ENCODE measurements at regions not wholly inside any gene's neighbourhood (a gene's known extent, or its start where the extent isn't known, plus 50 kb on each side); places are given as distances from the start of the nearest gene placed in this dataset.

DNA sequence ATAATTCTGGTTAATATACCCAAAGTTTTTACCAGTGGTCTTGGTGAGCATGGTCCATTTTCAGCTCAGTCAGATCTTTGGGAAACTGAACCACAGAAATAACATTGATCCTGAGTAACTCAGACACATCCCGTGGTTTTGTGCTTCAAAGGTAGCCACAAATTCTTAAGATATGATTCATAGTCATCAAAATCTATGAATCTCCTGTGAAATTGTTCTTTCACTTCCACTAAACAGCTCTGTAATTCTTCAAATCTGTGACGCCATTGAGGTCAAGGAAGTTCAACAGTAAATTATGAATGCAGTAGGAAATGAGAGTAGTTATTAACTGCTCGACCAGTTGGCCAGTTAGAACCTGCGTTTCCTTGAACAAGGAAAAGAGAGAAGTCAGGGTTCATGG is 147.3 kb downstream of the IRS1 start:
- DNase-seq, result no peak

DNA sequence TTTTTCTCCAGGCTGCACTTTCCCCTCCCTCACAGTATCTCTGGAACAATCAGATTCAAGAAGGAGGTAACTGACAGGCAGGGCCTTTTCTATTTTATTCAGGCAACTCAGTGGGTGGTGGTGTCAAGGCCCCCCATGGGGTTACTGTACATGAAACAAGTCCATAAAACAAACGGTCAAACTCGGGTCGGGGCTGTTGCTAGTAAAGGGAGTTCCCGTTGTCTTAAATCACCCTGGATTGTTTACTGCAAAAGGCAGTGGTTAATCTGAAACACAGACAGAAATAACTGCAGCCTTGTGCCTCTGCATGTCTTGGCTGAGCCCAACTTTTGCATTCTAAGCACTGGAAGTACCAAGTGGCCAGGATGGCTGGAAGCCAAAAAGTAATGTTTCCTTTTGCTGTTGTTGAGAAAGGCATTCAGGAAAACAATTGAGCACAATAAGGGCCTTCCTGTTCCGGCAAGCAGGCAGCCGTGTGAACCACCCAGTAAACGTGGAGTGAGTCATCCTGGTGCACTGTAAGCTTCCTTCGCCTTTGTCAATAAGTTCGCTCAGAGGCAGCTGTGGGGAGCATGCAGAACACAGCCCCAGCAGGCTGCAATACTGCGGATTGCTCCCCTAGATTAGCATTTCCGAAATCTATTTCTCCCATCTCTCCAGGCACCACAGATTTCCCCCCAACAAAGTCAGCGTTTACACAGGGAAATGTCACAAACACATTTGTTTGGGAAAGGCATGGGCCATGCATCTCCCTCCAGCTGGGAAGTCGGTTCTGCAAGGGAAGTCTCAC is 149.6 kb downstream of the IRS1 start:
- DNase-seq, result peak; percentile 4

DNA sequence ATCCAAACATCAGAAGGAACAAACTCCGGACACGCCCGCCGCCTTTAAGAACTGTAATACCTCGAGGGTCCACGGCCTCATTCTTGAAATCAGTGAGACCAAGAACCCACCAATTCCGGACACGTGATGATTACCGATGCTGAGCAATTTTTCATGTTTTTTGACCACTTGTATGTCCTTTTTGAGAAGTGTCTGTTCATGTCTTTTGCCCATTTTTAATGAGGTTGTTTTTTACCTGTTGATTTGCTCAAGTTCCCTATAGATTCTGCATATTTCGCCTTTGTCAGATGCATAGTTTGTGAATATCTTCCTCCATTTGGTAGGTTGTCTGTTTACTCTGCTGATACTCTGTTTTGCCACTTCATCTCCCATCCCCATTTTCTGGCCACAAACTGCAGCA is 150.4 kb downstream of the IRS1 start:
- no peak for DNase-seq

DNA sequence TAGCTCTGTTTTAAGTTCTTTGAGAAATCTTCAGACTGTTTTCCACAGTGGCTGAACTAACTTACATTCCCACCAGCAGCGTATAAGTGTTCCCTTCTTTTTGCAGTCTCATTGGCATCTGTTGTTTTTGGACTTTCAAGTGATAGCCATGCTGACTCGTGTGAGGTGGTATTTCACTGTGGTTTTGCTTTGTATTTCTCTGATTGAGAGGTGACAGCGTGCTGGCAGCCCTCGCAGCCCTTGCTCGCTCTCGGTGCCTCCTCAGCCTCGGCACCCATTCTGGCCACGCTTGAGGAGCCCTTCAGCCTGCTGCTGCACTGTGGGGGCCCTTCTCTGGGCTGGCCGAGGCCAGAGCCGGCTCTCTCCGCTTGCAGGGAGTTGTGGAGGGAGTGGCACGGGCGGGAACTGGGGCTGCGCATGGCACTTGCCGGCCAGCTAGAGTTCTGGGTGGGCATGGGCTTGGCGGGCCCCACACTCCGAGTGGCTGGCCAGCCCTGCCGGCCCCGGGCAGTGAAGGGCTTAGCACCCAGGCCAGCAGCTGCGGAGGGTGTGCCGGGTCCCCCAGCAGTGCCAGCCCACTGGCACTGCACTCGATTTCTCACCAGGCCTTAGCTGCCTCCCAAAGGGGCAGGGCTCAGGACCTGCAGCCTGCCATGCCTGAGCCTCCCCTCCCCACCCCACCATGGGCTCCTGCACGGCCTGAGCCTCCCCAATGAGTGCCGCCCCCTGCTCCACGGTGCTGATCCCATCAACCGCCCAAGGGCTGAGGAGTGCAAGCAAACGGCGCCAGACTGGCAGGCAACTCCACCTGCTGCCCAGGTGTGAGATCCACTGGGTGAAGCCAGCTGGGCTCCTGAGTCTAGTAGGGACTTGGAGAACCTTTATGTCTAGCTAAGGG is 151.8 kb downstream of the IRS1 start:
- DNase-seq, result no peak

- DNase-seq, result no peak
These were observed 155.2 kb downstream of the IRS1 start for GRCh38 chr2:226644399-226644865.

DNA sequence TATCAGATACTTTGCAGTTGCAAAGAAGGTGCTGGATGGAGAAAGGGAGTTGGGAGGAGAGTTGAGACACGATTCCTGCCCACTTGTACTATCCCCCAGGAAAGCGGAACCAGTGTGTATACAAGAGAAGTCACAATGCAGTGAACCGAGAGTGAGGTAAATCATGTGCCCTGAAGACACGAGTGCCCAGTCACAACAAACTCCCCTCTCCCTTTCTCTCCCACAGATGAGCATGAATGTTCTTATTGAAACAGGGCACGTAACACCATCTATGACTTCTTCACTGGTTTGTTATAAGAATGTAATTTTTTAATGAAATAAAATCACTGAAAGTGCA is 155.7 kb downstream of the IRS1 start:
- DNase-seq, result no peak

- no peak for DNase-seq
These were observed 156.3 kb downstream of the IRS1 start for GRCh38 chr2:226643030-226643945.

- DNase-seq, result no peak
These were observed 158.6 kb downstream of the IRS1 start for GRCh38 chr2:226641008-226641407.

DNA sequence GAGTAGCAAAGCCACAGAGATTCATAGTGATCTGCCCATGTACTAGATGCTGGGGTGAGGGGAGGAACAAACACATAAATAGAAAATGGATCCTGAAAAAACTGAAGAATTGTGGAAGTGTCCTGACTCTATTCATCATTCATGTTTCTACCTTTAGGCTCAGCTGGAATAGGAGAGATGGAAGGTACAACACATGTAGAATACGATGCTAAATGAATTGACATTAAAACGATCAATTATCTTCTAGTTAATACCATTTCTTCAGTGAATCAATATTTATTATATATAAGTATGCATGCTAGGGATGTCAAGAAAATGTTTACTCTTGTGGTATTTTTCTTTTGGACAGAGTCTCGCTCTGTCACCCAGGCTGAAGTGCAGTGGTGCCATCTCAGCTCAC is 159.1 kb downstream of the IRS1 start:
- DNase-seq, result no peak

GRCh38 chr2:226639550-226639949 is 160.1 kb downstream of the IRS1 start:
- DNase-seq, result no peak

DNA sequence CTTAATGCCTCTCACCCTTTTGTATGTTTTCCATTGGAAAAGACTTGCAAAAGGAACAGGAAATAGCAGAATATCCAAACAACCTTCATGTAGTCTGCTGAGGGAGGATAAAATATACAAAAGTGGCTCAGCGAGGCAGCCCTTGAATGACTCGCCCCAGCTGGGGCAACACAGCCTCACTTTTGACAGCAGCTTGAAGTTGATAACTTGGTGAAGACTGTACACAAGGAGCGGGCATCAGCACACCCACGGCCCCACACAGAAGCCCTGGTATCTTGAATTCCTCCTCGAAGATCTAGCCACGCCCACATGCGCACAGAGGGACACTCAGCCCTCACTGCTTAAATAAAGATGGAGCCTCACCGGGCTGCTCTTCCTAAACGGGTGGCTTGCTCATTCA is 161.0 kb downstream of the IRS1 start:
- no peak for DNase-seq

DNA sequence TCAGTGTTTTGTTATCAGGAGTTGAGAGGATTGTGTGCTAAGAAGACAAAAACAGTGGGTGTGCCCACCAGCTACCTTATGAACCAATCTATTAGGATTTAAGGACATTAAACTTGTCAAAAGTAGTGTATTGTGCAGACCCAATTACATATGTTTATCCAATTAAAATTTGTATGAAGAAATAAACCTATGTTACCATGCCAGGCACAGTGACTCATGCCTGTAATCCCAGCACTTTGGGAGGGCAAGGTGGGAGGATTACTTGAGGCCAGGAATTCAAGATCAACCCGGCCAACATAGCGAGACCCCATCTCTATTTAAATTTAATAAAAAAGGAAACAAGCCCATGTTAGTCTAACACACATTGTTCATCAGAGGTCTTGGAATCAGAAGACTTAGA is 162.2 kb downstream of the IRS1 start:
- DNase-seq, result no peak

DNA sequence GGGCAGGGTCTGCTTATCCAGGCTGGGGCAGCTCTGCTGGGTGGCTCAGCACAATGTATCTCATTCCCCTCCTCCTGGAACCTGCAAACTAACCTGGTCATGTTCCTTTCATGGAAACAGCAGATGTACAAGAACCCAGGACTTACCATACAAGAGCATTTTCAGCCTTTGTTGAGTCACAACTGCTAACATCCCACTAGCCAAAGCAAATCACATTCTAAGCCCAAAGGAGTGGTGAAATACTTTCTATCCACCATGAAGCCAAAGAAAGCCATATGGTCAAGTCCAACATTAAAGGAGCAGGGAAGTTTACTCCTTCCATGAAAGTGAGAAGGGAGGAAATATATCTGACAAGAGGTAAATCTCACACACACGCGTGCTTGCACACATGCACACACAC is 163.0 kb downstream of the IRS1 start:
- DNase-seq, result no peak

DNA sequence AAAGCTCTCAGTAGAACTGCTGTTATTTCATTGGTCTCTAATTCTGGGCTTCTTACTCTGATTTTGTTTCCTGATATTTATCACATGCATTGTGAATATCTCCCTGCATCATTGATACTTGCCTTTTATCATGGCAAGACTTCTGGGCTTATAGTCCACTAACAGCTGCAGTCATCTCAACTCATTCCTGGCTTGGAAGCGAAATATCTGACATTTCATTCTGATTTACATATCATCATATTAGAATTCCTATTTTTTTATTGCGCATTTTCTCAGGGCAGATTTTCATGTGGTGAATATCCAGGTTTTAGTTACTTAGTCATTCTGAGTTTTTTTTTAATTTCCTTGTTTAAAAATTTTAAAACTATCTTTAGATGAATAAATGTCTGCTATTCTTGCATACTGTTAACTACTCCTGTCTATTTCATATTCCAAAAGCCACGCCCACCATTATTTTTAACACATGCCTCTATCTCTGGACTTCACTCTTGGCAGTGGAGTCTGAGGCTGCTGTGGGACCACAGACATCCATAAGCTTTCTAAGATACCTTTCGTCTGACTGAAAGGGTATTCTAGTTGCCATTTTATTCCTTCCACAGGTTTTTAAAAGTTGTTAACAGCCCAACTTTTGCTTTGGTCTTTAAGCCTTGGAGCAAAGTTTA is 164.5 kb downstream of the IRS1 start:
- DNase-seq, result no peak

DNA sequence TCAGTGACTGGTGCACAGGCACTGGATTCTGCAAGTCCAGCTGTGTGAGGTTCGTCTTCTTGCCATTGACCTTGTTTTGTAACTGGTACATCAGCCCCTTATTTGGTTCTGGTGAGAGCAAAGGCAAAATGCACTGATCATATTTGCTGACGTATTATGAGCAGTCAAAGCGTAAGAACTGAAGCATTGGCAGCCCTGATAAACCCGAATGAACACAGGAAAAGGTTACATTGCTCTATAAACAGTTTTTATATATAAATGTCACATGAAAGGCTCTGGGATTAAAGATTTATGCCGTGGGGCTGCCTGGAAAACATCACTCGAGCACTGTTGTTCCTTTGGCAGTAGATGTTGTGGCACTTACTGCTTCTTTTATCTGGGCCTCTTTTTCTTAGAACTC is 167.9 kb downstream of the IRS1 start:
- DNase-seq, result no peak

DNA sequence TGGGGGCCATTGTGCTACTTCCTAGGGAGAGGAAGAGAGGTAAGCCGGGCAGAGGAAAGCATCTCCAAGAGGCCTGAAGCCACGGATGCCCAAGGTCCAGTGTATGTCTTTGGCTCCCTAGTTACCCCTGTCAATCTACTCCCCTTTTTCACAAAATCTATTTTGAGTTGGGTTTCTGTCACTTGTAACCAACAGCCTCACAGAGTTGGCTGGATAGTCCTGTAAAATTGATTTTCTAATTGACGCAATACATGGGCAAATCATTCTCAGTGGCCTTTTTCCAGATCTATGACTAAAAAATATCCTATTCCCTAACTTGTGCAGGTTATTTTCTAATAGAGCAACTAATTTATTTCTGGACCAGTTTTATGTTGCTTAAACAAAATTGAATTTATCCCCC is 168.4 kb downstream of the IRS1 start:
- no peak for DNase-seq

DNA sequence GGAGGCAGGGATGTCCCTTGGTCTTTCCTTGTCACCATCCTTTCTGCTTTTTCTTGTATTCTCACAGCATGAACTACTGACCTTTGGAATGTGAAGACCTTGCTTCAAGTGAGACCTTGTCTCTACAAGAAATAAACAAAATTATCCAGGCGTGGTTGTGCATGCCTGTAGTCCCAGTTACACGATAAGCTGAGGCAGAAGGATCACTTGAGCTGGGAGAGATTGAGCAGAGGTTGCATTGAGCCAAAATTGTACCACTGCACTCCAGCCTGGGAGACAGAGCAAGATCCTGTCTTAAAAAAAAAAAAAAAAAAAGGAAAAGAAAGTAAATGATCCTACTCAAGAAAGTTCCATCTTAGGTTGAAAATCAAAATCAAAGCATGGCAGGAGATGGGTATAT is 173.7 kb downstream of the IRS1 start:
- DNase-seq, result no peak

DNA sequence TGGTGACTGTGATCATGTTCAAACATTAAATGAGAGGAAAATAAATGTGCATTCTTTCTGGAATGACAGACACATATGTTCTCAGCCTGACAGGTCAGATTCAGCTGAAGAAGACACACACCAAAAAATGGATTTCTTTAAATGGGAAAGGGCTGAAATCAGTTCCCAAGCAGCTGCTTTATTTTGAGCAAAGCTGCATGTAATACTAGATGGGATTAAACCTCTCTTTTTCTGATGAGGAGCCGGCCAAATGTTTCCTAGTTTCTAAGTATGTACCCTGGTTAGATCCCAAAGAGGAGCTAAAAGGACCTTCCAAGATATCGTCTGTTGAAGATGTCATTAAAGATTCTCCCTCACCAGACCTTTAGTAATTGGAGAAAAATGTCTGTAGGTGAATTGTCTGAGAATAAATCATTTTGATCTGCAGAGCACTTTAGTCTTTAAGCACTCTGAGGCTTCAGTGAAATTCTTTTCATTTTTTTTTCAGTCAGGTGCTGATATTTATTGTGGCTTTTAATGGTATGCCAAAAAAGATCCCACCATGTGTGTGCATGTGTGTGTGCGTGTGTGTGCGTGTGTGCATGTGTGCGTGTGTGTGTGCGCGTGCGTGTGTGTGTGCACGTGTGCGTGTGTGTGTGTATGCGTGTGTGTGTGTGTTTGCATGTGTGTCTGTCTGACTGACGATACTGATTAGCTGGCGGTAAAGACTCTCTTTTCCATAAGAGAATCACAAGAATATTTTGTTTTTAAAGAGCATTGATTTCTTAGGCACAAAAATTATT is 175.8 kb downstream of the IRS1 start:
- no peak for DNase-seq

DNA sequence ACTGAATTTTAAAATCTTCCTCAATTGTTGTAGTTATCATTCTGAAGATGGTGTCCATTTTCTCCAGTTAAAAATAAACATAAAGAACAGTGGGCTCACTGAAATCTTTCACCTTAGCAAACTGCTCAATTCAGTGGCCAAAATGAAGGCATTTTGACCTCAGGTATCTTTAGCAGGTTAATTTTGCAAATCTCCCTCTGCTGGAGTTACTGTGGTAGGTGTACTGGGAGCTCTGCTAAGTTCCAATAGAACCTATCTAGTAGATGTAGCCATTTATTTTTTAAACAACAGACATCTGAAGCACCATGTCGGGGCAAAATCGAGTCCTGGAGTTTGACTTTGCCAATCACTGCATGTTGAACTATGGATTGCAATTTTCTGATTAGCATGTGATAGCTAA is 177.1 kb downstream of the IRS1 start:
- no peak for DNase-seq

GRCh38 chr2:226620176-226620575 is 179.4 kb downstream of the IRS1 start:
- DNase-seq, result no peak

- no peak for DNase-seq
These were observed 179.9 kb downstream of the IRS1 start for GRCh38 chr2:226619707-226620106.

Measured in effector CD4-positive, alpha-beta T cell (primary cell).